HEK293 (cell line): ENCODE measurements at regions not wholly inside any gene's neighbourhood (a gene's known extent, or its start where the extent isn't known, plus 50 kb on each side); places are given as distances from the start of the nearest gene placed in this dataset.

ENCODE experiments used
- CTCF ChIP-seq: fragments of 450-650 bp; formaldehyde crosslinking; IDR thresholded peaks from 2 replicates; pipeline ENCODE4 v1.5.1; 2016; ENCODE audit warnings: missing biosample characterization, missing genetic modification characterization
- KLF1 ChIP-seq: fragments of 450-650 bp; formaldehyde crosslinking; IDR thresholded peaks from 2 replicates; pipeline ENCODE4 v1.5.1; 2016; ENCODE audit warnings: missing biosample characterization, missing genetic modification characterization
- TCF7L2 ChIP-seq: IDR thresholded peaks from 2 replicates; pipeline ENCODE4 v1.6.1; 2011; ENCODE audit warnings: low read depth, mild to moderate bottlenecking, inconsistent platforms, low read length, moderate library complexity, borderline replicate concordance
- YY1 ChIP-seq: fragments of 450-650 bp; formaldehyde crosslinking; IDR thresholded peaks from 2 replicates; pipeline ENCODE4 v1.5.1; 2018; ENCODE audit warnings: missing biosample characterization, missing genetic modification characterization
- ZBTB20 ChIP-seq: fragments of 450-650 bp; formaldehyde crosslinking; IDR thresholded peaks from 2 replicates; pipeline ENCODE4 v1.5.1; 2016; ENCODE audit warnings: missing biosample characterization, missing genetic modification characterization
- ZEB2 ChIP-seq: fragments of 450-650 bp; formaldehyde crosslinking; IDR thresholded peaks from 2 replicates; pipeline ENCODE4 v1.5.1; 2016; ENCODE audit warnings: missing biosample characterization, missing genetic modification characterization
- ZNF24 ChIP-seq: fragments of 450-650 bp; formaldehyde crosslinking; IDR thresholded peaks from 2 replicates; pipeline ENCODE4 v1.5.1; 2016; ENCODE audit warnings: missing biosample characterization, missing genetic modification characterization
- ZNF302 ChIP-seq: fragments of 450-650 bp; formaldehyde crosslinking; IDR thresholded peaks from 2 replicates; pipeline ENCODE4 v1.5.1; 2016; ENCODE audit warnings: missing biosample characterization, missing genetic modification characterization, low read depth
- ZNF37A ChIP-seq: fragments of 450-650 bp; IDR thresholded peaks from 2 replicates; pipeline ENCODE4 v1.5.1; 2018; ENCODE audit warnings: missing biosample characterization, missing genetic modification characterization
- ZNF768 ChIP-seq: fragments of 450-650 bp; formaldehyde crosslinking; IDR thresholded peaks from 2 replicates; pipeline ENCODE4 v1.5.1; 2018; ENCODE audit warnings: missing biosample characterization, mild to moderate bottlenecking, missing genetic modification characterization

- TF ChIP-seq ZNF302 (tag by site-specific recombination) (no peak), ZBTB20 (tag by site-specific recombination) (no peak), KLF1 (tag by site-specific recombination) (no peak), ZEB2 (tag by site-specific recombination) (no peak), ZNF24 (tag by site-specific recombination) (no peak), ZNF37A (tag by site-specific recombination) (no peak), YY1 (no peak), ZNF768 (no peak), CTCF (tag by site-specific recombination) (no peak), TCF7L2 (no peak)
Measured at GRCh38 chr18:42310956-42311355, 355.9 kb downstream of the PIK3C3 start.
